NCI-H69 (cell line): ENCODE measurements at regions not wholly inside any gene's neighbourhood (a gene's known extent, or its start where the extent isn't known, plus 50 kb on each side); places are given as distances from the start of the nearest gene placed in this dataset.

Source experiments
- DNase-seq: peaks from one replicate; lab custom pipeline; 2025; lab: John Stamatoyannopoulos, UW

GRCh38 chr1:57925226-57925625 lies 501.4 kb upstream of the DAB1 start:
- DNase-seq = no peak

GRCh38 chr1:57922130-57922529 lies 498.3 kb upstream of the DAB1 start:
- DNase-seq = no peak

DNA sequence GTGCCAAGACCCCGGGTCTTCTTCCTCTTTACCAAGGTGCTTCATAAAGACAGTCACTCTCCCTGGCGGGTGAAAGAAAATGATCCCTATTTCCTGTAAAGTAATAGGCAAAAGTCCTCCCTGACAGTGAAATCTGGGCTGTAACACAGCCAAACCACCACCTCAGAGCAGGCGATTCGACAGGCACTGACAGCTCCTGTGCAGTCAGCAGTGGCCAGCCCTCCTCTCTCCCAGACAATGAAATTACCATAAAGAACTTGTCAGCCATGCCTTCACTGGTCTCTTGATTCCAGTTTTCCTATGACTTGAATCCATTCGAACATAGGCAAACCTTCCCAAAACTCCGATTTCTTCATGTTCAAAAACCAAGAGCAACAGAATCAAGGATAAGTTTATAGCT lies 492.2 kb upstream of the DAB1 start:
- DNase-seq = no peak

DNA sequence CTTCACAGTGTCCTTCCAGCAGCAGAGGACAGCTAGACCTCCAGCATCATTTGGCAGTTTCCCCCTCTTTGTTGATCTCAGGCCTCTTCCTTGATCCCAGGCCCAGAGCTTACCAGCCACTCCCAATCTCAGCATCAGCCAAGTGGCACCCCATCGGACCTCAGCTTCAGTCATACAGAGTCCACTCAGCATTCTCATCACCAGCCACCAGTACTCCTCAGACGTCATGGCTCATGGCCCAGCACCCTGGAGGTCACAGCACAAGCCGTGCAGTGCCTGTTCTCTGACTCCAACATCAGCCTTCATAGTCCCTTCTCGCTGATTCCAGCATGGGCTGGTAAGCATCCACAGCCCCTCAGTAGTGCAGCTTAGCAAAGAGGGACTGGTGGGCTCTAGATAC lies 487.6 kb upstream of the DAB1 start:
- DNase-seq = no peak

DNA sequence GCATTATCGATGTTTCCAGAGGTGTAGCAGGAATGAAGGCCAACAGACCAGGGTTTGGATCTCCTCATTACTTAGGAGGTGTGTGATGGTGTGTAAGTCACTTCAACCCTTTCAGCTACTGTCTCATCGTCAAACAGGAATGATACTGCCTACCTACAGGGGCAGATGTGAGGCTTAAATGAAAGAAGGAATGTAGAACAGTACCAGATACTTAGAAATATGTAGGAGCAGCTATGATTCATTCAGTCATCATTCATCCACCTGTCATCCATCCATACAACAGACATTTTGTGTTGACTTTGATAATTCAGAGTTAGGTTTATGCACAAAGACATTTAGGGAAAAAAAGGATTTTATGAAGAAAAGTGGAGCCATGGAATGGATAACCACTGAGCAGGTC lies 486.9 kb upstream of the DAB1 start:
- no peak for DNase-seq

- DNase-seq = no peak
Measured at GRCh38 chr1:57910305-57910704, 486.4 kb upstream of the DAB1 start.

- DNase-seq = peak; percentile 0
Measured at GRCh38 chr1:57908147-57908890, 484.5 kb upstream of the DAB1 start.

- no peak for DNase-seq
Measured at GRCh38 chr1:57901208-57901919, 477.5 kb upstream of the DAB1 start.

GRCh38 chr1:57898531-57898930 lies 474.7 kb upstream of the DAB1 start:
- no peak for DNase-seq

DNA sequence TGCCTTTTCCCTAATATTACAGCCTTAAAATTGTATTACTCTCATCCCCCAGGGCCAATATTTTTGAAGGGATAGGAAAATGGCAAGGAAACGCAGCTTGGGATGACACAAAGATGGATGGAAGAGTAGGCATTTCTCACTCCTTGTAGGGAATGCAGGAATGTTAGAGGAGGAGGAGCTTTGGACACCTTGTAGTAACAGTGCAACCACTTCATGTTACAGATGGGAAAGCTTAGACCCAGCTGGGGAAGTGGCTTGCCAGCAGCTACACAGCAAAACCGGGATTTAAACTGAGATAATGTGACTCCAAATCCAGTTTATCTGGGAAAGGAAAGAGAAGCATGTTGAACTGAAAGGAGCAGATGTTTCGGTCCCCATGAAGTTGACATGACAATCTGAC lies 473.7 kb upstream of the DAB1 start:
- DNase-seq = no peak

GRCh38 chr1:57894315-57894714 lies 470.5 kb upstream of the DAB1 start:
- no peak for DNase-seq

DNA sequence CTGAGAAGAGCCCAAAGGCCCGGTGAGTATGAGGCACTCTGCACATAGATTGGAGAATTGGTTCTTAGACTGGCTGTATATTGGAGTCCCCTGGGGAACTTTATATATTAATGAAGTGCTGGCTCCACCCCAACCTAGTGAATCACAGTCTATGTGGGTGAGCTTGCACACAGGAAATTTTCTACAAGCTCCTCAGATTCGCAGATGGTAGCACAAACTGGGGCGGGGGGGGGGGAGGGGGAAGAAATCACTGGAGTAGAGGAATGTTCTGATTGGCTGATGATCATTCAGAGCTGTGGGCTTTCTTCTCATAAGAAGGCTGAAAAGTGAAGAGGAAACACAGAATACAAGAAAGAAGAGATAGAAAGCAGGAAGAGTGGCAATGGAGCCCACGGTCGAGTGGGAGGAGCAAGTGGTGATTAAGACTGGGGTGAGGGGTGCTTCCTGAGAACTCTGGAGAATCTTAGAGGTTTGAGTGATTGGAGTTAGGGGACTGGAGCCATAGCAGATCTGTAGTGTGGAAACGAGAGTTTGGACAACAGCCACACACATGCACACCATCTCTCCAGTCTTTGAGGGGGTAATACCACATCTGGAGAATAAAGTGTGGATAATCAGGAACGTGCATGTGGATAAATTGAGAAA lies 465.9 kb upstream of the DAB1 start:
- no peak for DNase-seq

DNA sequence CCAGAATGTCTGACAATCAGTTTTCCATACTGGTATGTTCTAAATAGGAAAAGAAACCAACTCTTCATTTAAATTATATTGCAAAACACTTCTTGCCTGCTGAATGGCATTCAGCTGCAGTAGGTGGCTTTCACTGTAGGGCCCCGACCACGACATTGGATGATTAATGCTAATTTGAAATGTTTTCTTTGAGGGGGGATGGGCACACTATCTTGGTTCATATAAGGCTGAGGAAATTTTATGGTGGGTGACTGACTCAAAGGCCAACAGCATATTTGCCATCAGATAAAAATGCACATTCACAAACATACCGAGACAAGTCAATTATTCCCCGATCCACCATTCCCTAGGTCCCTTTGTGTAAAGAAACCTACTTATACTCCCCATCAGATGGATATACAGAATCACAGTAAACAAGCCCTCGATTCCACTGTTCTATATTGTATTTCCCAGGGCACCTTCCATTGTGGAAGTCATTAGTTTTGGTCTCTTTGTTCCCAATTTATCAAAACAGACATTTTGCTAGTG lies 464.2 kb upstream of the DAB1 start:
- no peak for DNase-seq

DNA sequence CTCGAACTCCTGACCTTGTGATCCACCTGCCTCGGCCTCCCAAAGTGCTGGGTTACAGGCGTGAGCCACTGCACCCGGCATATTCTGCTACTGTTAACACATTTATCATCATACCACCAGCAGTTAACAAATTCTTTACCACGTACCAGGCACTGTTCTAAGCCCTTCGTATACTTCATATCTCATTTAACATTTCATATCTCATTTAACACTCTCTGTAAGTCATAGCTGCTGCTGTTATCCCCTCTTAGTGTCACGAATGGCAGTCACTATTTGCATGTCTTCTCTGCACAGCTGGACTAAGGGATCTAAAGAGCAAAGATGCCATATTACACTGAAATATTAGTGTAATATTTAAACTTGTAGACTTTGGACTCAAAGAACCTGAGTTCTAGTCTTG lies 462.5 kb upstream of the DAB1 start:
- no peak for DNase-seq

DNA sequence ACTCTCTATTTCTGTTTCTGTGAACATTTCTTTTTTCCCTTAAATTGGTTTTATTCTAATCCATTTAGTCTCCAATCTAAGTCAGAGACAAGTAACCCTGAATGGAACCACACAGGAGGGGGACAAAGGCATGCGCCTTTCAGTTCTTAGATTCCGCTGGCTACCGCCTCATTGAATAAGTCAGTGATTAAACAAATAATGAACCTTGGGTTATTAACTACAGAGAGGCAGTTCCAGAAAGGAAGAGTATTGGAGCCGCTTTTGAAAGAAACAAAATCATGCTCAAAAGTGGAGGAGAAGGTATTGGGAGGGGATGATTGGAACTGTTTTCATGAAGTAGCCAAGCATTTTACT lies 459.8 kb upstream of the DAB1 start:
- no peak for DNase-seq

DNA sequence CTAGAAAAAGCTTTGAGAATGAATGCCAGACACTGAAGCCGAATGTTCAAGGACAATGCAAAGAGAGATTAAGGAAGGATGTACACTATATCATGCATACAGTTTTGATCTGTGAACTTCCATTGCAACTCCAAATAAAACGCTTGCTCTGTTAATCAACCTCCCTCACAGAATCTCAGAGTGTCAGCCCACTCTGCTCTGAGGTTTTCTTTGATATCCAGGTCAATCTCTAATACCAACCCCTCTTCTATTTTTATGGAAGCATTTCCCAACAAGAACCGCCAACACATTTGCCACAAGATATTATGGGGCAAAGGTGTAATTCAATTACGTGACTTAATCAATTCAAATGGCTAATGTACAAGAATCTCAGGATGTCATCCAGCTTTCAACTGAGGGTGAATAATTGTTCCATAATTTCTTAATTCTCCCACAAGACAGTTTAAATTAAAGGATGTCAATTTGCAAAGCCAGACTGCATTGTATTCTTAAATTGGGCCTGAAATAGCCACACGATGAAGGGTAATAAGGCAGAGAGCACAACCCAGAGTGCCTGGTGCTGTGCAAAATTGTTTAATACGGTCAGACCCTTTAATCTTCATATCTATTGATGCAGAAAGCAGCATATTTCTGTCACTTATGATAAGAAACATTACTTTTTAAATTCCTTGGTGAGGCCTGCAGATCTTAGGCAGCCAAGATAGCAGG lies 459.2 kb upstream of the DAB1 start:
- no peak for DNase-seq

GRCh38 chr1:57882072-57882471 lies 458.2 kb upstream of the DAB1 start:
- DNase-seq = no peak

DNA sequence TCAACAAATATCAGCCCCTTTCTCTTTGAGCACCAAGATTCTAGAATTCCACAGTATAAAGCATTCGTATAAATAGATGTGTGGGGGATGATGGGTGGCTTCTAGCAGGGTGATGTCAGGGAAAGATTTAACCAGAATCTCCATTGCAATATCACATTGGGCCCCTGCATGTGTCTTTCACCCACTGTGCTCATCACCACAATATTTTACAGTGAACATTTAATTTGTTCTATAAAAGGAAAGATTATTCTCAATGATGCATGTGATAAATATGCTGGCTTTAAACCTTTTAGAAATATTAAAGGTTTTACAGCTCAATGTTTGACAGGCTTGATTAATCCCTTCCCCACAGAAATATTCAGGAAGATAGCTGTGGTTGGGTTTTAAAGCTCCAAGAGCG lies 457.8 kb upstream of the DAB1 start:
- DNase-seq = no peak

GRCh38 chr1:57879700-57880099 lies 455.8 kb upstream of the DAB1 start:
- DNase-seq = no peak

DNA sequence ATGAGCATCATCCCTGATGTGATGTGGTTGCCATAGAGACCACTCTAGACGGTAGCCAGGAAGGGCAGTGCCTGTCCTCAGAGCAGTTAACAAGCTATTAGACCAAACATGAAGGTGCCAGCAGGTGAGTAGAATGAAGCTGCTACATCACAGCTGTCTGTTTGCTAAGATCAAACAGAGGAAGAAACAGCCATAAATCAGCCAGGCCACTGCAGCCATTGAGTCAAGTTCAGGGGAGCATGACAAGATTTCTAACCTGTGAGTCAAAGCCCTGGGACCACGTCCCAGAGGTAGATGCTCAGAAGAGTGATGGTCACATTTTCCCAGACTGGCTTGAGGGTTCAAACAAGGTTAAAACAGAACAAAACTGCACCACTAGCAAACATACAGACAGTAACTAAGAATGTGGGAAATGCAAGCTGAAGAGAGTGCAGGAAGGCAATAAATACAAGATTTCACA lies 450.6 kb upstream of the DAB1 start:
- DNase-seq = no peak

DNA sequence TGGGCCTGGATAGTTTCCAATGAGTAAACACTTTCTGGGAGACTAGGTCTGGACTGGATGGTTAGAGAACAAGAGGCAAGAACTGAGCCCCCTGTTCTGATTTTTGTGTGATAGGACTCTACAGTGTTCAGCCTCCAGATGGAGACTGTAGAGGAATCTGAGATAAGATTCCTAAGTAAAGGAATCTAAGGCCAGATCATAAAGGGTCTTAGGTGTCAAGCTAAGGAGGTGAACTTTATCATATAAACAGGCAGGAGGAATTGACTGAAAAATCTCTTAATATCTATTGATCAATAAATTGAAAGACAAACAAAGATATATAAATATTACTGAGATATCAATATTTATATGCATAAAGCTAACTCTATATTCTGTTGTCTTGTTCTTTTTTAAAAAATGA lies 449.1 kb upstream of the DAB1 start:
- DNase-seq = no peak

DNA sequence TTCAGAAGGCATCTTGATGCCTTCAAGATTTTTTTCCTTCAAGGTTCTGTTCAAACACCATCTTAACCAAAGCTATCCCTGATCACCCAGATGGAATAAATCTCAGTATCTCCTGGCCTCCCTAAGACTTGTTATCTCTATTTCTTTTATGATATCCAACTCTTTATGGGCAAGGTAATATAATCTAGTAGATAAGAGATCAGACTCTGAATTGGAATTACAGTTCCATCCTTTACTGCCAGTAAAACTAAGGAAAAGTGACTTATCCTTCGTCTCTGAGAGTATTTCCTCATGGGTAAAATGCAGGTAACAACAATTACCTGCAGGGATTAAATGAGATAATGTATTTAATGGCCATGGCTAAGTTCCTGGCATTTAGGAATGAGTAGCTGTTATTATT lies 445.0 kb upstream of the DAB1 start:
- no peak for DNase-seq
